ENCODE measurements at regions not wholly inside any gene's neighbourhood (a gene's known extent, or its start where the extent isn't known, plus 50 kb on each side); places are given as distances from the start of the nearest gene placed in this dataset.
A peak's percentile ranks its signal among the peaks of the same experiment; 100 is the strongest.

DNA sequence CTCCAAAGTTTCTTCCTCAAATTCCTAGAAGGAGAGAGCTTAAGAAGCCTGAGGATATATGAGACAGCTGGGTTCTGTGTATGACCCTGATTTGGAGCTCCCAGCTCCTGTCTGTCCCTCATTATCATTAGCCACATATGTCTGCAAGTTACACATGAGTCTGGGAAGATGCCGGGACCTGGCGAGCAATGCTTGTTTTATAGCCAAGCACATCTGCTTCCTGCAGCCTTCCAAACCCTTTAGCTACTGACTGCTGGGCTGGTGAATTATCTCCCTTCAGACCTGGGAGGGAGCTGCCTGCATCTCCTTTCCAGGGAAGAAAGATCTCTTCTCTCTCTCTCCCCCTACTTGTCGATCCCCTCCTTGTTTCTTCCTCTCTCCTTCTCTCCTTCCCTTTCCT lies 556.7 kb upstream of the BOD1L1 start:
- no peak for DNase-seq

DNA sequence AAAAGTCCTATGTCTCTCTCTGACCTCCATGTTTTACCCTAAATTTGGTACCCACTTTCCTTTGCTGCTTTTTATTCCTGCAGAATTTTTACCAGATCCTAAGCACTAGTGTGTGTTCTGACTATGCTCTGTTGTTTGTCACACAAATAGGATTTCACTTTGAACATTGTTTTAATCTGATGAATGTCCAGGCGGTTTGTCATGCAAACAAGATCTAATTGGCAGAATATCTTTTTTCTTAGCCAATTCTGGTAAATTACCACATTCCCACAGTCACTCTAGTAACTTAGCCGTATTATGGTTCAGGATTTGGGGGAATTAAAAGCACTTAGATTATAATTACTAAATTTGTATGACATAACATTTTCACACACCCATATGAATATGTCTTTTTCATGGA lies 557.2 kb upstream of the BOD1L1 start:
- DNase-seq: no peak

GRCh38 chr4:14188214-14188613 lies 560.7 kb upstream of the BOD1L1 start:
- DNase-seq: no peak

- DNase-seq: no peak
Observed at GRCh38 chr4:14193601-14194000, 566.1 kb upstream of the BOD1L1 start.

GRCh38 chr4:14196131-14196530 lies 568.6 kb upstream of the BOD1L1 start:
- no peak for DNase-seq

DNA sequence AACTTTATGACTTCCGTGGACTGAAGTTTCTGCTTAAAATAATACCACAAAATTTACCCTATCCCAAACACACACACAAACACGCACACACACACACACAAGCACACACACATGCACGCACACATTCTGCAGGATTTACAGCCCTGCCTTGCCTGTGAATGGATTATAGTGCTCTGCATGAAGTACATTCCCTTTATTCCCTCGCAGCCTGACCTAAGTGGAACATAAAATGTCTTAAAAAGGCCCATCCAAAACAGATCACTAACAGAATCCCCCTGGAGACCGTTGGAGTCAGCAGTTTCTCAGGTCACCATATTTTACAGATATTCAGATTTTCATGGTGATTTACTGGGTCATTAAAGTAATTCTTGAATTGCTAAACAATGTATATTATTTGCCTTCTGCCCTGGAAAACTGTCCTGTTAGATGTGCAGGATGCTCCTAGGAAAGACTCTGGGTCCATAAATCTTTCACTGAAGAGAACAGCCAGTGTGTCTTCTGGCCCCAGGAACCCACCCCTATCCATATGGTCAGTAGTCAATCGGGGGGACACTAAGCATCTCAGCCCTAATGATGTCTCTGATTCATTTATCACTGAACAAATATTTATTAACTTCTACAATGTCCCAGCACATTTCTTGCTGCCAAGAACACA lies 587.7 kb upstream of the BOD1L1 start:
- no peak for DNase-seq

DNA sequence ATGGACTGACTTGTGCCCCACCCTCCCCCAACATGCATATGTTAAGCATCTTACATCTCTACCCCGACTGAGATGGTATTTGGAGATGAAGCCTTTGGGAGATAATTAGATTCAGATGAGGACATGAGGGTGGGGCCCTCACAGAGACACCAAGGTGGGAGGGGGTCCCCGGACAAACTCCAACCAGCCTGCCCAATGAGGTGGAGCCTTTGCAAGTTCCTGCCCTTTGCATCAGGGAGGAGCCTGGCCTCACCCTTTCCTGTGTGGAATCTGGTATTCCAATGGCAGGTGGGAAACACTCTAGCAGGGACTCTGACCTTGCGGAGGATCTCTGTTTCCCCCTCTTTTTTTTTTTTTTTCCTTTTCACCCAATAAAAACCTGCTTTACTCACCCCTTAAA lies 589.9 kb upstream of the BOD1L1 start:
- DNase-seq: no peak

DNA sequence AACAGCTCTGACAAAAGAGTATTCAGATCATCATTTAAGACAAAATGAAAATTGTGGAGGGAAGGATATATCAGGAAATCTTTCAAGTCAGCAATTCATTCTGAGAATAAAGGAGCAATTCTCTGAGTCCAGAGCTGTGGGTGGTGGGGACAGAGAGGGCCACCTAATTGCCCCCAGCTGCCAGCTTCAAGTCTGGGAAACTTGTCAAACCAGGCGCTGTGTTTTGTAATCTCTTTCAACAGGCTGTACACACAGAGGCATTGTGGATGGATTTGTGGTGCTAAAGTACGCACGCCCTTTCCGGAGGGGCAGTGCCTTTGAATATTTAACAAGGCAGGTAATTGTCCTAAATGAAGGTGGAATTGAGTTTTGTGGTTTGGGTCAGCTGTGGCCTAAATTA lies 591.1 kb upstream of the BOD1L1 start:
- DNase-seq: peak; percentile 3

DNA sequence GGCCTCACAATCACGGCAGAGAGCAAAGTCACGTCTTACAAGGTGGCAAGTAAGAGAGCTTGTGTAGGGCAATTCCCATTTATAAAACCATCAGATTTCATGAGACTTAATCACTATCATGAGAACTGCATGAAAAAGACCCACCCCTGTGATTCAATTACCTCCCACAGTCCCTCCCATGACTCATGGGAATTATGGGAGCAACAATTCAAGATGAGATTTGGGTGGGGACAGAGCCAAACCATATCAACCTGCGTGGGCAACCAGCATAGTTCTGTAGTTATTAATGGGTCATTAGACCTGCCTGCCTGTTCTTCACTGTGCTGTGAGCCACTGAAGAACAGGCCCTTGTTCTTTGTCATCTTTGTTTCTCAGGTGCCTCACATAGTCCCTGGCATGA lies 593.7 kb upstream of the BOD1L1 start:
- no peak for DNase-seq

- DNase-seq: no peak
Observed at GRCh38 chr4:14222377-14223029, 595.0 kb upstream of the BOD1L1 start.

DNA sequence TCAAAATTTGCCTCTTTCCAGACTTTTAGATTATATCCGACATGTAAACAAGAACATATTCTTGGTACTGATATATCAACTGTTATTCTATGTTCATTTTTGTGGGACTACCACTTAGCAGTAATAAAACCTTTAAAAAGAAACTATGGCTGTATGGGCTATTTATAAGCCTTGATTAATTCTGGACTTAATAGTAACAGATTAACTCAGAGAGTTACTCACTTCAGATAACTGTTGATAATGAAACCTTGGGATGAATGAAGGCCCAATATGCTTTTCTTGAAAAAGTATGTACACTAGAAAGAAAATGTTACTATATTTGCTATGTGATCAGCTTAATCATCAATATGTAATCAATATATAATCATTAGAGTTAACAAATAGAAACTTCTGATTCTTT lies 595.9 kb upstream of the BOD1L1 start:
- no peak for DNase-seq

DNA sequence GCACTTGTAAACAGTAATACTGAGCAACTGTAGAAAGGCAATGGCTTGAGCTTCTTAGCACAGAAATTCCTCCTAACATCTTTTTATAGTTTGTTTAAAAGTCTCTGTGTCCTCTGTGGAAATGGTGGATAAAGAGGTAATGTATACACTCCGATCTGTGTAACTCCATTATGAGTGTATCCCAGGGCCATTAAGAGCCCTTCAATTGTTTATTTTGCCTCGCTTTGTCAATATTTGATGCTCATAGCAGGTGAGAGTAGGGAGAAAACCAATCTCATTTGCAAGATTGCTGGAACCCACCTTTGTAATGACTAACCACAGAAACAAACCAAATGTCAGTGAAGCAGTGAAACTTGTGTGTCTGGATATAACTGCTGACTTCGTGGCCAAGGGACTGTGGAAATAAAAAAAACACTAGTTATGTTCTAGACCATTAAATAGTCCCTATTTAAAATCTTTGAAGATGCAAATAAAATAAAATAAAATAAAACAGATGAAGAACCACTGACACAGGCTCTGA lies 598.2 kb upstream of the BOD1L1 start:
- DNase-seq: peak; percentile 93

DNA sequence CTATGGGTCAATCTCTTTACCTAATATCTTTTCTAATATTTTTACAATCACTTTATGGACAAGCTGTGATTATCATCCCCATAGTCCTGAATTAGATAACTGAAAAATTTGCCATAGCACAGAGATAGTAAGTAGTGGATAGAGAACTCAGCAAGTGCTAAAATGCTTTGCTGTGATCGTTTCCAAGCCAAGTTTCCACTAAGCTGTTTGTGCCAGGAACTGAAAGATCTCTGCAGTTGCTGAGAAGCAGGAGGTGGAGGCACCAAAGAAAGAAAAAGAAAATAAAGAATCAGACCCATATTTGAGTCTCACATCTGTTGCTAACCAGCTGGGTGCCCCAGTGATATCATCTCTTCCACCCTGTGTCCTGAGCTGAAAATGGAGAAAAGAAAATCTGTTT lies 605.6 kb upstream of the BOD1L1 start:
- DNase-seq: no peak

- DNase-seq: no peak
Observed at GRCh38 chr4:14234307-14234706, 606.8 kb upstream of the BOD1L1 start.

- DNase-seq: no peak
Observed at GRCh38 chr4:14236359-14236758, 608.8 kb upstream of the BOD1L1 start.

- DNase-seq: no peak
Observed at GRCh38 chr4:14237911-14238310, 610.4 kb upstream of the BOD1L1 start.

DNA sequence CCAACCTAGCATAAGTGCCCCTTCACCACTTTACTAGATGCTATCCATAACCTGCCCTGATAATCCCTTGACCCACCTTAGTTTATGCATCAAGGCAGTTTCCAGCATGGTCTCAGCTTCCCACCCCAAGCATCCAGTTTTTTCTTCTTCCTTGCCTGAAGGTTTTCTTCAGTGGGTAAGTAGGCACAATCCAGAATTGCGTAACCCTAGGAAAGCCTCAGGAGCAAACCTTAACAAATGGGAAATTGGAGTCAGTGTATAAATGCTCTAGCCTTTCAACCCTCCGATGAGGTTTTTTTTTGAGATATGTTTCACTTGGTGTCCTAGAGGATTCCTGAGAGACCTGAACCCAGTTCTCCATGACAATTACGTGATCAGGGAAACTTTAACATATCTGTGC lies 614.0 kb upstream of the BOD1L1 start:
- no peak for DNase-seq

- DNase-seq: no peak
Observed at GRCh38 chr4:14247767-14248166, 620.2 kb upstream of the BOD1L1 start.

GRCh38 chr4:14249226-14249625 lies 621.7 kb upstream of the BOD1L1 start:
- no peak for DNase-seq

DNA sequence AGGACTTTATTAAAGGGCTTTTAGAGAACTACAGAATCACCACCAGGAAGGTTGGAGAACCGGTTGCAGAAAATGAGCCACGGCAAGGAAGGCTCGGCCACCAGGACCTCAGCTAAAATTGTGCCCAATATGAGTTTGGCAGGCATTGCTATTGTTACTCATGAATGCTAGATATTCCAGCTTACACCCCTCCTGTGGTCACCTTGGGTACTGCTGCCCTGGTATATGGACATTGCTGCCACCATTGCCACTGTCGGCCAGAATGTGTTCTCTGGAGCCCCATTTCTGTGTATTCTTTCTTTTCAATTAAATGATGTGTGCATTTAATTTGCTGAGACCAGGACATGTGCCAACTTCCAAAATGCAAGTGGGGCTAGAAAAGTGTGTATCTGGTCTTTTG lies 626.7 kb upstream of the BOD1L1 start:
- DNase-seq: no peak

DNA sequence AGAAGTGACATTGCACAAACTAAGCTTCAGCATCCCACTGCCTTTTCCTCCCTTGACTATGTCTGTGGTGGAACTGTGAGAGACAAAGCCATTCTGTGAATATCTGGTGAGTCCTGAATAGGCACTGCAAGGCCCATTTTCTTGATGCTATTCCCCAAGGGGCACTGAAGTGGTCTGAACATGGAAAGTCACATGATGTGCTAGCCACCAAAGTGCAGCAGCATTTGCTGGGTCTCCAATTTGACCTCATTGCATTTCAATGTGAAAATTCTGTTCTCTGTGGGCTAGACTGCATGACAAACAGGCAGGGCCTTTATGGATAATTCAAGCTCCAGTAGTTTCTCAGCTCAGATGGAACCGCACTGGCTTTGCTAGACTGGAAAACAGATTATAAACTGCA lies 627.4 kb upstream of the BOD1L1 start:
- no peak for DNase-seq

DNA sequence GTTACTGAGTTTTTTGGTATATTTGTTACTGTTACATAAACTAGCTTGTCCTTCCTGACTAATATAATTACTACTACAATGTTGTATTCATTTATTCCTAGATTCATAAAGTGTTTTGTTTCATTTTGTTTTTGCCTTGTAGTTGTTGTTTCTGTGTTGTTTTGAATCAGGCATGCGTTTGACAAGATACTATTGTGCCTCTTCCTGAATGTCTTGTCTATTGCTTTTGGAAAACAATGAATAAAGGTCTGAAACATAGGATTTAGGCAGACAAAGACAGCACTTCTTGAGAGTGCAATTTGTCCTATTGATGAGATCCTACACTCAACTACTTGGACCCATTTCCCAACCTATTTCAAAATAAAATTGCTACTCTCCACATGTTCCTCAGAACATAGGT lies 630.4 kb upstream of the BOD1L1 start:
- DNase-seq: no peak

DNA sequence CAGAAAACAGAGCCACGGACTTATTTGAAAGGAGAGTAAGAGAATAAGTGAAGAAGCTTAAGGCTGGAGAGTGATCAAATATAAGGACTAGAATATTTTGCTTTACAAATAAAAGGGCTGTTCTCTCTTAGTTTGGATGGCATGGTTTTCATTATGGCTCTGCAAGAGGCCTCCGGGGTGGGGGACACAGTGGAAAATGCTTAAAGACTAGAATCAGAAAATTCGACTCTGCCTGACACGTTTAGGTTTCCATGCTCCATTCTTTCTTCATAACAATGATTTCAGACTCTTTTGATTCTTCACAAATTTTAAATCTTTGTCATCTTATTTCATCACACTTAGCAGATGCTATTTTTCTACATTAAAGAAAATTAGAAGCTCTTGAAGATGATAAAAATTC lies 632.4 kb upstream of the BOD1L1 start:
- DNase-seq: no peak

GRCh38 chr4:14260591-14260990 lies 633.1 kb upstream of the BOD1L1 start:
- no peak for DNase-seq

DNA sequence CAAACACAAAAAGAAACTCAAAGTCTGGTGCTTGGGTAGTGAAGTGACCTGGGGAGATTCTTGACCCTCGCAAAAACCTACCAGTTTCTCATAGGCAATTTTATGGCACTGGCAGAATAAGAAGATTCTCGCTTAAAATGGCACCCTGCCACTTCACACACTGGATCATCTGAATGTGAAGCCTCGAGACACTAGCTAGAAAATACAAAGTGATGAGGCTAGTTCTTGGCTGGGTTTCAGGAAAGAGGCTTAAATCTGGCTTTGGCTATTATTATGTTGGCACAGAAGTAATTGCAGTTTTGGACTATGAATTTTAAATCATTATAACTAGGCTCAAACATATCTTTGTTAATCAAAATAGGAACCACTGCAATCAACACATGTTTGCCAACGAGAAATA lies 634.7 kb upstream of the BOD1L1 start:
- no peak for DNase-seq

All from NCI-H1092 (cell line).